ENCODE measurements at regions not wholly inside any gene's neighbourhood (a gene's known extent, or its start where the extent isn't known, plus 50 kb on each side); places are given as distances from the start of the nearest gene placed in this dataset.
"Not testable (repeated sequence)": the region's sequence is repeated elsewhere in the genome, so short reads cannot be mapped to it uniquely, and the experiment has no call there.

DNA sequence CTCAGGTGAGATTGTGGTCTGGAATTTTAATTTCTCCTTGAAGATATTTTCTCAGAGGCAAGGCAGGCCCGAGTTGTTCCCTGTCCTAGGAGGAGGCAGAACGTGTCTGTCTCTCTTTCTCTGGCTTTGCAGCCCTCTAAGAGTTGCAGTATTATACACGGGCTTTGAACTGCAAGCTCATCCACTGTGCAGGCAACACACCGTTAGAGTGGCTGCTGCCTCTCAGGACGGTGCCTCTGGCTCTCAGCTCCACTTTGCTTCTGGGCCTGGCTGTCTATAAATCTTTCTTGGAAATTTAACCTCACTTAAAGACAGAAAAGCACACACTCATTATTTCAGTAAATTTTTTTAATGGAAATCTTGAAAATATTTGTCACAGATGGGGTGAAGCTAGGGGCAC lies 170.1 kb upstream of the ADCY2 start:
- no peak for DNase-seq (ENCODE audit: low spot score in 2 of 2)
- H3K36me3 Mint-ChIP-seq, result peaks cover 8 to 17% of the 10 kb centered on the region in 2 donors
- ATAC-seq, result no peak
- H3K27ac Mint-ChIP-seq, result no peak overlapping the region
- peaks cover 7 to 8% of the 10 kb centered on the region in 2 donors for H3K9me3 Mint-ChIP-seq

- Mint-ChIP-seq H3K36me3 (peaks cover 0 to 2% of the 10 kb centered on the region in 2 donors), H3K9me3 (peaks cover 2% of the 10 kb centered on the region in 2 donors), H3K27ac (no peak overlapping the region)
- ATAC-seq (no peak), DNase-seq (ENCODE audit: low spot score in 2 of 2) (no peak)
Measured at GRCh38 chr5:7242118-7242710, 153.7 kb upstream of the ADCY2 start.

DNA sequence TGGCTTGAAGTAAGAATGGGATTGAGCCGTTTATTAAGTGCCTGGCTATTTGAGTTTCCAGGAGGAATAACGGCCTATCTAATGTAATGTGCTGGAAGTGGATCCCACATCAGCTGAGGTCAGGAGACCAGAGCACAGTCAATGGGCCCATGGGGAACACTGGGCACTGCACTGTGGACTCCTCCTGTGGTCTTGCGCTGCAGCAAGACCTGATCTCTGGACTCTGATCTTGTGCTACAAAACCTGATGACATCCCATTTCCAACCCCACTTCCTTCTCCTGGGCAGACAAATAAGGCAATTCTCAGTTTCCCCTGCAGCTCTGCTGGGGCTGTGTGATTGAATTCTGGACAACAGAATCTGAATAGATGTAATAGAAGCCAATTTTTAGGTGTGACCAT lies 151.7 kb upstream of the ADCY2 start:
- Mint-ChIP-seq H3K27ac (no peak overlapping the region), H3K9me3 (no peaks in the 10 kb centered on the region), H3K36me3 (no peaks in the 10 kb centered on the region)
- ATAC-seq (no peak), DNase-seq (ENCODE audit: low spot score in 2 of 2) (no peak)

DNA sequence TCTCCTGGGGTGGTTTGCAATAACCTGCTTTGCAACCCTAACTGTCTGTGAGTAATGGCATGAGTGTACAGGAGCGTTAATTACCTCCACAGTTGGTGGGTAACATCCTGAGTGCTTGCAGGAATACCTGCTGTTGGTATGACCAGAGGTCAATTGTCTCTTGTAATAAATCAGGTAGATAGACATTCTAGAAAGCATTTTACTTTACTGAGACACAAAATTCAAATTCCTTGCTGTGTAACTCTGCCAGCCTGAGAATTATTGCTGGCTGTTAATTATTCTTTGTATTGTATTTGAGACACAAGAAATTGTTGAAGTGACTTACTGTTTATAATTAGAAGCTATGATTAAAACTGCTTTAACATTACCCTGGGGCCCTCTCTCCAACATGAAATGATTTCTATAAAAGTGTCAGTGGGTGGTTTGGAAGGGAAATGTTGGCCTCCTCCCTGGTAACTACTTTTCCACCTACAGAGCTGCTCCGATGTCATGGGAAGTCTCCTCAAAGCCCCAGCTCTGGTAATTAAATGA lies 150.8 kb upstream of the ADCY2 start:
- DNase-seq (ENCODE audit: low spot score in 2 of 2) (no peak), ATAC-seq (no peak)
- Mint-ChIP-seq H3K36me3 (no peaks in the 10 kb centered on the region), H3K9me3 (no peaks in the 10 kb centered on the region), H3K27ac (no peak overlapping the region)

- Mint-ChIP-seq H3K27ac (no peak overlapping the region), H3K9me3 (no peaks in the 10 kb centered on the region), H3K36me3 (no peaks in the 10 kb centered on the region)
- ATAC-seq (no peak), DNase-seq (ENCODE audit: low spot score in 2 of 2) (no peak)
Measured at GRCh38 chr5:7246287-7246686, 149.7 kb upstream of the ADCY2 start.

- ATAC-seq, result no peak
- no peak overlapping the region for H3K27ac Mint-ChIP-seq
- DNase-seq (ENCODE audit: low spot score in 2 of 2), result no peak
- no peaks in the 10 kb centered on the region for H3K9me3 Mint-ChIP-seq
- no peaks in the 10 kb centered on the region for H3K36me3 Mint-ChIP-seq
Measured at GRCh38 chr5:7250004-7250403, 145.9 kb upstream of the ADCY2 start.

DNA sequence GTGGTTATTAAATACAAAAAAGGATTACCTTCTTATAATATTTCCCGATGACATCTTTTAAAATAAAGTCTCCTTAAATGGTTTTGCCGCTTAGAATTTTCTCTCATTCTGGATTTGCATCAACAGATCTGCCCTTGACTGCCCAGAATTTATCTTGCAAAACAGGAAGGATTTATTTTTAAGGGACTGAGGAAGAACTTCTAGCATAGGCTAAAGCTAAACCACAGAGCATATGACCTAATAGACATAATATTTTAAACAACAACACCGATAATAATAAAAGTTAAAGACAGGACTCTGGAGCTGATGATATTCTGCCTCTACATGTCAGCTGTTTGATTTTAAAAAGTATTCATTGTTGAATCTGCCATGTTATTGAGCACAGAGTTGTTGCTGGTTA lies 145.3 kb upstream of the ADCY2 start:
- no peak for ATAC-seq
- no peaks in the 10 kb centered on the region for H3K36me3 Mint-ChIP-seq

DNA sequence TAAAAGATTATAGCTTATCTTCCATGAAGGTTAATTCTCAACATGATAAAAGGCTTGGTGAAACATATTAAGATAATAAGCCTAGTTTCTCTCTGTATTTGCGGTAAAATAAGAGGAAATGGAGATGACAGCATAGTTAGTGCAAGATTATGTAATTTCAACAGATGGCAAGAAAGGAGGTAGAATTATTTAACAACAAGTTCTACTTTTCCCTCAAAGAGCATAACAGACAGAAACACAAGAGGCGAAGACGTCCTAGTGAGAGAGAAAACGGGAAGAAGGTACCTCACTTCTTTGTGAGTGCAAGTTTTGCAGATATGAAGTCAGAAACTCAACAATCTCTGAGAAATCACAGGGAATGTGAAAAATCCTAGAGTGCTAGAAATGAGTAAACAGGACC lies 144.8 kb upstream of the ADCY2 start:
- H3K9me3 Mint-ChIP-seq, result no peaks in the 10 kb centered on the region
- ATAC-seq (no peak), DNase-seq (ENCODE audit: low spot score in 2 of 2) (no peak)
- H3K36me3 Mint-ChIP-seq, result no peaks in the 10 kb centered on the region
- no peak overlapping the region for H3K27ac Mint-ChIP-seq

More for the DNA sequence above, 145.3 kb upstream of the ADCY2 start:
- H3K9me3 Mint-ChIP-seq, result no peaks in the 10 kb centered on the region
- no peak for DNase-seq (ENCODE audit: low spot score in 2 of 2)
- H3K27ac Mint-ChIP-seq, result no peak overlapping the region

DNA sequence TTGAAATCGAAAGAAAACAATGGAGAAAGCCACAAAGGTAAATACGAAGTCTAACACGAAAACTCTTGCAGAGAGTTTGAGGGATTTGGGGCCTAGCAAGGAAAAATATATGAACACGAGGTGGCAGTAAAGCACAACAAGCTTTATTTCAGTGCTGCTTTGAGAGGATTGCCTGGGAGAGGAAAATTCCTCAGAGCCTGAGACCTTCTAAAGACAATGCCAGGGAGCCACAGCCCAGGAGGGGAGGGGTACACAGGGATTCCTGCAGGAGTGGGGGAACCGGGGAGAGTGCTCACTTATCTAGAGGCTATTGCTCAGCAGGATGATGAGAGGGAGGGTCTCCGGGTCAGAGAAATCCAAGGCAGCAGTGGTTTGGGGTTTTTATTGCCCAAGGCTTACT lies 134.9 kb upstream of the ADCY2 start:
- H3K9me3 Mint-ChIP-seq, result no peaks in the 10 kb centered on the region
- no peak overlapping the region for H3K27ac Mint-ChIP-seq
- H3K36me3 Mint-ChIP-seq, result no peaks in the 10 kb centered on the region
- ATAC-seq, result no peak
- no peak for DNase-seq (ENCODE audit: low spot score in 2 of 2)

DNA sequence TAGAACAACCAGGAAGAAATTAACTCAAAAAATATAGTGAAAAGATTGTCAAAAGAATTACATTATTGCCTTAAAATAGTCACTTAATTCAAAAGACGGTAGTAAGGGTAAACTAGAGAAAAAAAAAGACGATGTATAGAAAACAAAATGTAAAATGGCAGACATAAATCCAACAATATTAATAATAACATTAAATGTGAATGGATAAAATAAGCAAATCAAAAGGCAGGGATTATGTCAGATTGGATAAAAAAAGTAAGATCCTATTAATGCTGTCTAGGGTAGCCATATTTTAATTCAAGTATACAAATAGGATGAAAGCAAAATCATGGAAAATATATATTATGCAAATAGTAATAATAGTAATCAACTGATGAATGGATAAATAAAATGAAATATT lies 134.0 kb upstream of the ADCY2 start:
- no peak for ATAC-seq

DNA sequence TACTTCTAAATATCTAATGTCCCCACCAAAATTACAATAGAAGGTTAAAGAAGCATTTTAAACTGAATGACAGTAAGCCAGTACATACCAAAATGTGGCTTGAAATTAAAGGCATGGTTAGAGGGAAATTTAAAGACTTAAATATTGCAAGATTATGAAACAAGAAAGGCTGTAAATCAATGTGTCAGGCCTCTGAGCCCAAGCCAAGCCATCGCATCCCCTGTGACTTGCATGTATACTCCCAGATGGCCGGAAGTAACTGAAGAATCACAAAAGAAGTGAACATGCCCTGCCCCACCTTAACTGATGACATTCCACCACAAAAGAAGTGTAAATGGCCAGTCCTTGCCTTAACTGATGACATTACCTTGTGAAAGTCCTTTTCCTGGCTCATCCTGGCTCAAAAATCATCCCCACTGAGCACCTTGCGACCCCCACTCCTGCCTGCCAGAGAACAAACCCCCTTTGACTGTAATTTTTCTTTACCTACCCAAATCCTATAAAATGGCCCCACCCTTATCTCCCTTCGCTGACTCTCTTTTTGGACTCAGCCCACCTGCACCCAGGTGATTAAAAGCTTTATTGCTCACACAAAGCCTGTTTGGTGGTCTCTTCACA lies 132.4 kb upstream of the ADCY2 start:
- H3K9me3 Mint-ChIP-seq; H3K27ac Mint-ChIP-seq; H3K36me3 Mint-ChIP-seq; ATAC-seq; DNase-seq (ENCODE audit: low spot score in 2 of 2): not testable (repeated sequence)

More for the DNA sequence above, 134.0 kb upstream of the ADCY2 start:
- Mint-ChIP-seq H3K36me3 (no peaks in the 10 kb centered on the region), H3K27ac (no peak overlapping the region), H3K9me3 (no peaks in the 10 kb centered on the region)
- no peak for DNase-seq (ENCODE audit: low spot score in 2 of 2)

DNA sequence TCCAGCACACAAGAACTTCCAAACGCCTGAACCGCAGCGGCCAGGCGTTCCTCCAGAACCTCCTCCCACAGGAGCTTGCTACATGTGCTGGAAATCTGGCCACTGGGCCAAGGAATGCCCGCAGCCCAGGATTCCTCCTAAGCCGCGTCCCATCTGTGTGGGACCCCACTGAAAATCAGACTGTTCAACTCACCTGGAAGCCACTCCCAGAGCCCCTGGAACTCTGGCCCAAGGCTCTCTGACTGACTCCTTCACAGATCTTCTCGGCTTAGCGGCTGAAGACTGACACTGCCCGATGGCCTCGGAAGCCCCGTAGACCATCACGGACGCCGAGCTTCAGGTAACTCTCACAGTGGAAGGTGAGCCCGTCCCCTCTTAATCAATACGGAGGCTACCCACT lies 130.2 kb upstream of the ADCY2 start:
- H3K36me3 Mint-ChIP-seq; H3K27ac Mint-ChIP-seq; H3K9me3 Mint-ChIP-seq; DNase-seq (ENCODE audit: low spot score in 2 of 2); ATAC-seq: not testable (repeated sequence)

DNA sequence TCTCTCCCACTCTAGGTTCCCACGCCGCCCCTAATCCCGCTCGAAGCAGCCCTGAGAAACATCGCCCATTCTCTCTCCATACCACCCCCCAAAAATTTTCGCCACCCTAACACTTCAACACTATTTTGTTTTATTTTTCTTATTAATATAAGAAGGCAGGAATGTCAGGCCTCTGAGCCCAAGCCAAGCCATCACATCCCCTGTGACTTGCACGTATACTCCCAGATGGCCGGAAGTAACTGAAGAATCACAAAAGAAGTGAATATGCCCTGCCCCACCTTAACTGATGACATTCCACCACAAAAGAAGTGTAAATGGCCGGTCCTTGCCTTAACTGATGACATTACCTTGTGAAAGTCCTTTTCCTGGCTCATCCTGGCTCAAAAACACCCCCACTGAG lies 127.2 kb upstream of the ADCY2 start:
- not testable (repeated sequence) for H3K27ac Mint-ChIP-seq; H3K9me3 Mint-ChIP-seq; ATAC-seq; H3K36me3 Mint-ChIP-seq; DNase-seq (ENCODE audit: low spot score in 2 of 2)

GRCh38 chr5:7269591-7270274 lies 126.2 kb upstream of the ADCY2 start:
- Mint-ChIP-seq H3K27ac (no peak overlapping the region), H3K9me3 (peaks cover 0 to 3% of the 10 kb centered on the region in 2 donors), H3K36me3 (no peaks in the 10 kb centered on the region)
- ATAC-seq (no peak), DNase-seq (ENCODE audit: low spot score in 2 of 2) (no peak)

- DNase-seq (ENCODE audit: low spot score in 2 of 2) (no peak), ATAC-seq (no peak)
- no peak overlapping the region for H3K27ac Mint-ChIP-seq
- H3K9me3 Mint-ChIP-seq, result peaks cover 0 to 3% of the 10 kb centered on the region in 2 donors
- no peaks in the 10 kb centered on the region for H3K36me3 Mint-ChIP-seq
Measured at GRCh38 chr5:7271435-7272084, 124.4 kb upstream of the ADCY2 start.

- DNase-seq (ENCODE audit: low spot score in 2 of 2) (no peak), ATAC-seq (no peak)
- H3K27ac Mint-ChIP-seq, result no peak overlapping the region
- no peaks in the 10 kb centered on the region for H3K36me3 Mint-ChIP-seq
- H3K9me3 Mint-ChIP-seq, result peaks cover 0 to 3% of the 10 kb centered on the region in 2 donors
Measured at GRCh38 chr5:7272408-7272965, 123.5 kb upstream of the ADCY2 start.

GRCh38 chr5:7274203-7274602 lies 121.7 kb upstream of the ADCY2 start:
- H3K27ac Mint-ChIP-seq, result no peak overlapping the region
- H3K9me3 Mint-ChIP-seq, result peaks cover 0 to 3% of the 10 kb centered on the region in 2 donors
- ATAC-seq, result no peak
- H3K36me3 Mint-ChIP-seq, result no peaks in the 10 kb centered on the region
- DNase-seq (ENCODE audit: low spot score in 2 of 2), result no peak
